ENCODE measurements at regions not wholly inside any gene's neighbourhood (a gene's known extent, or its start where the extent isn't known, plus 50 kb on each side); places are given as distances from the start of the nearest gene placed in this dataset.

- DNase-seq (ENCODE audit: low read depth, low spot score), result no peak
- H3K4me3 ChIP-seq (ENCODE audit: low read depth, low read length), result no peak overlapping the region
- POLR2A ChIA-PET, result no interaction called here
- CTCF ChIA-PET, result no interaction called here
- no peak for TF ChIP-seq CTCF (IDR thresholded peaks at IDR 0.05; ENCODE audit: insufficient read depth, low read length, missing control alignments)
Observed at GRCh38 chr1:187326557-187326956, 497.8 kb downstream of the PLA2G4A start.

GRCh38 chr1:187336441-187337168 is 507.9 kb downstream of the PLA2G4A start:
- ChIA-PET CTCF (no interaction called here), POLR2A (no interaction called here)
- DNase-seq (ENCODE audit: low read depth, low spot score), result no peak
- TF ChIP-seq CTCF (IDR thresholded peaks at IDR 0.05; ENCODE audit: insufficient read depth, low read length, missing control alignments), result no peak
- H3K4me3 ChIP-seq (ENCODE audit: low read depth, low read length), result no peak overlapping the region

DNA sequence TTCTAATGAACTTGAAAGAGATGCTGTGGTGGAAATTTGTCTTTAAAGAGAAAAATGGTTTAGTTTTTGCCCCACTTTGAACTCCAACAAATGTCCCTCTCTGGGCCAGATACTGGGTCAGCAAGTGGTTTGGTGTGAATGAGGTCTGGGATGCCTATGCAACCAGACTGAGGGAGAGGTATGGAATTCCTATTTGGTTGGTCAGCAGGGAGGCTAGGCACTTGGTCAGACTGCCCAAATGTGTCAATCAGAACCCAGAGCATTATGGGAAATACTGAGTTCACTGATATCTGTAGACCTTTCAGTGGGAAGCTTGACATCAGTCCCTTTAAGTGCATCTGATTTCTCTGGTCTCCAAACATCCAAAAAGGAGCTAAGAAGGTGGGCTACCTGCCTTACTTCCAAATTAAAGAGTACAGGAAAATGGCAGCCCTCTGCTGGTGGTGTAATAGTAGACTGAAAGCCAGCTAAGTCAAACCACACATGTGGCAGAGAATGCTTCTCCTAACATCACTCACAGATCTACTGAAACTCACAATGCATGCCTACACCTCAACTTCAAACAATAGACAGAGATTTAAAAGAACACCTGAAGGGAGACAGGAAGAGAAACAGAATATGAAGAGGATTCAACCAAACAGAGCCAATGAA is 510.1 kb downstream of the PLA2G4A start:
- no peak for DNase-seq (ENCODE audit: low read depth, low spot score)
- POLR2A ChIA-PET, result no interaction called here
- no peak for TF ChIP-seq CTCF (IDR thresholded peaks at IDR 0.05; ENCODE audit: insufficient read depth, low read length, missing control alignments)
- no peak overlapping the region for H3K4me3 ChIP-seq (ENCODE audit: low read depth, low read length)
- CTCF ChIA-PET, result no interaction called here

GRCh38 chr1:187342495-187342894 is 513.7 kb downstream of the PLA2G4A start:
- H3K4me3 ChIP-seq (ENCODE audit: low read depth, low read length), result no peak overlapping the region
- CTCF ChIA-PET, result no interaction called here
- no peak for TF ChIP-seq CTCF (IDR thresholded peaks at IDR 0.05; ENCODE audit: insufficient read depth, low read length, missing control alignments)
- DNase-seq (ENCODE audit: low read depth, low spot score), result no peak
- POLR2A ChIA-PET, result no interaction called here

- H3K4me3 ChIP-seq (ENCODE audit: low read depth, low read length), result no peak overlapping the region
- ChIA-PET POLR2A (no interaction called here), CTCF (no interaction called here)
- DNase-seq (ENCODE audit: low read depth, low spot score), result no peak
- TF ChIP-seq CTCF (IDR thresholded peaks at IDR 0.05; ENCODE audit: insufficient read depth, low read length, missing control alignments), result no peak
Observed at GRCh38 chr1:187374082-187374481, 545.3 kb downstream of the PLA2G4A start.

GRCh38 chr1:187374742-187375141 is 546.0 kb downstream of the PLA2G4A start:
- H3K4me3 ChIP-seq (ENCODE audit: low read depth, low read length), result no peak overlapping the region
- ChIA-PET CTCF (no interaction called here), POLR2A (no interaction called here)
- DNase-seq (ENCODE audit: low read depth, low spot score), result no peak
- no peak for TF ChIP-seq CTCF (IDR thresholded peaks at IDR 0.05; ENCODE audit: insufficient read depth, low read length, missing control alignments)
